Activated CD4-positive, alpha-beta T cell treated with anti-CD3 and anti-CD28 coated beads for 1 hour (primary cell): ENCODE measurements at regions not wholly inside any gene's neighbourhood (a gene's known extent, or its start where the extent isn't known, plus 50 kb on each side); places are given as distances from the start of the nearest gene placed in this dataset.

Experiments used
- DNase-seq: peaks from one replicate; pipeline ENCODE4 v3.0.0-alpha.2; 2020

DNA sequence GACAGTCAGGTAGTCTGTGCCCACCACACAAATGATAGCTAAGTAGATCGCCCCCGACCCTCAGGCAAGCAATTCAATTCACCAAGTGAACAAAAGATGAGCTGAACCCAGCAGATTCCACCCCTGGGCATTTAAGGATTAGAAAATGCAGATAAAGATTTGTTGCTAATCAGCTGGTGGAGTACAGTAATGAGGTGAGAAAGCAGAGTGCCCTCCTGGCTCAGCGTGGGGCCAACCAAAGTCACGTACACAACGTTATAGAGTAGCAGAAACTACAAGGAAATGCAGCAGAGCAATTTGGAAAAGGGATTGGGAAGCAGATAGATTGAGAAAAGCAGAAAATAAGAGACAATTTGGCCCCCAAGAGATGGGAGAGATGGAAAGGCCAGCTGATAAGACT is 91.2 kb downstream of the SOX9 start:
- no peak for DNase-seq

DNA sequence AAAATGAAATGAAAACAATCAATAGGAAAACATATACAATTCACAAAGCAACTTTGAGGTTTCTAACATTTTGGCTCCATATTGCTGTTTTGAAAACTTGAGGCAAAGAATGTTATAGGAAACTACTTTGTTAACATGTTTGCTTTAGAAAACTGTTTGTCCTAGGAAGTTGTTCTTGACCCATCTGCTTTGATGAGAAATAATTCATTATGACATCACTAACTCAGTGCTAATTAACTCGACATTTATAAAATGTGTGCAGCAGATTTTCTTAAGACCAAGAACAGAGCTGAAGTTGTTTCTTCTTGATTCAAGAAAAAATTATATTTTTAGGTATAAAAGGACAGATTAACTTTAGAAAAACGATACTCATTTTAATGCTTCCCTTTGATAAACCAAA is 94.7 kb downstream of the SOX9 start:
- no peak for DNase-seq

DNA sequence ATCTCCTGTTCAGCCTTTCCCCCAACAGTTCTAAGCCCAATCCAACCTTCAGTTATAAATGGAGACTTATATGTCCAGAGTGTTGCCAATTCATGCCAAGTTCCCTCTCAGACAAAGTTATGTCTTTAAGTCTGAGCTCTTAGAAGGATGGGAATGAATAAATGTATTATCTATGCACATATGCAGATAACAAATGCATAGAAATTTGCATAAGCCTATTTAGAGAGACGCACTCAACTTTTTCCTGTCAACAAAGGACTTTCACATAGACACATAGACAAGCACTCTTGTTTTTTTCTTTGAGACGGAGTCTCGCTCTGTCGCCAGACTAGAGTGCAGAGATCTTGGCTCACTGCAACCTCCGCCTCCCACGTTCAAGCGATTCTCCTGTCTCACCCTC is 95.1 kb downstream of the SOX9 start:
- no peak for DNase-seq

DNA sequence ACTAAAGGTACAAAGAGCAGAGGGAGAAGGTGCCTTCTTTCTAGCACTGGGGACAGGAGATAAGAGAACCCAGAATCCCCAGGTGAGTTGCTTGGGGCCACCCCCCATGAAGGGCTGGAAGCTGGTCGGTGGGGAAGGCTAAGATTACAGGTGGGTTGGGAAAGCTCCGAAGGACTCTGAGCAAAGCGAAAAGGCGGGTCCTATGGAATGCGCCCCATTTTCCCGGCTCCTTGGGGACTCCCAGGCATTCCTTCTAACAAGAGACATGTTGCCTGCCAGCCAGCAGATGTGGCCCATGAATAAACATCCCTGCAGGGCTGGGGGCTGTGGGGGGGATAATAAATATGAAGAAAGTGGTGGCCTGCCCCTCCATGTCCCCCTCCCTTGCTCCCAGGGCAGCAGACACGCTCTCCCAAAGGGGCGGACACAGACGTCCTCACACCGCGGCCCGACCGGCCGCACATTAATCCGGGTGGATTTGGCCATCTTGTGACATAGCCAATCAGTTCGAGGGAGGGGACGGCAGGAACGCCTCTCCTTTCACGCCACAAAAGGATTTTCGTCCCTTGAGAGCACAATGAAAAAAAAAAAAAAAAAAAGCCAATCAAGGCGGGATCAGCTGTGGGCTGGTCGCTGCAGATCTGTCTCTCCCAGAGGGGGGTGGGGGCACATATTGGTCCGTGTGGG is 98.5 kb downstream of the SOX9 start:
- DNase-seq: no peak

DNA sequence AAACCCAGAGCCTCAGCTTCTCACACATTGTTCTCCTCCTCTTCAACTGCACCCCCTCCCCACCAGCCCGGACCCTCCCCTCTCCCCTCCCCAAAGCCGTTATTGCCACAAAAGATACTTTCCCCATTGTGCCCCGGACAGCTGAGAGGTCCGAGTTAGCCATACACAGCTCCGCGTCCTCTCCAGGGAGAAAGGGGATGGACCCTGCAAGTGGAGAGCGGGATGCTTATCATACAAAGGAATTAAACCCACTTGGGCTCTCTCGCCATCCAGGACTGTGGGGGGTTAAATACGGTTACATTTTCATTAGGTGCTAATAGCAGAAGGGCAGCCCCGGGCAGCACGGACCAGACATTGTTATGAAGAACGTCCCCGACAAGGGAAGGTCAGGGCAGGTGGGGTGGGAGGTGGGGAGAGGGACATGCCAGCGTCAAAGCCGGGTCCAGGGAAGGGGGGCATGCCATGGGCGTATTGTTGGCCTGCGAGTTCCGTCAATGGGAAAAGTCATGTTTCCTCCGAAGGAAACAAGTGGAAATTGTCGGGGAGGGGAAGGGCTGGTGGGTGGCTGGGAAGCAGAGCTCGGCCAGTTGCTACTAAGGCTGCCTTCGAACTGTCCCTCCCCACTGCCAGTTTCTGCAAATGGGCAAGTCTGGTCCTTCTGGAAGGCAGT is 99.1 kb downstream of the SOX9 start:
- DNase-seq: no peak

DNA sequence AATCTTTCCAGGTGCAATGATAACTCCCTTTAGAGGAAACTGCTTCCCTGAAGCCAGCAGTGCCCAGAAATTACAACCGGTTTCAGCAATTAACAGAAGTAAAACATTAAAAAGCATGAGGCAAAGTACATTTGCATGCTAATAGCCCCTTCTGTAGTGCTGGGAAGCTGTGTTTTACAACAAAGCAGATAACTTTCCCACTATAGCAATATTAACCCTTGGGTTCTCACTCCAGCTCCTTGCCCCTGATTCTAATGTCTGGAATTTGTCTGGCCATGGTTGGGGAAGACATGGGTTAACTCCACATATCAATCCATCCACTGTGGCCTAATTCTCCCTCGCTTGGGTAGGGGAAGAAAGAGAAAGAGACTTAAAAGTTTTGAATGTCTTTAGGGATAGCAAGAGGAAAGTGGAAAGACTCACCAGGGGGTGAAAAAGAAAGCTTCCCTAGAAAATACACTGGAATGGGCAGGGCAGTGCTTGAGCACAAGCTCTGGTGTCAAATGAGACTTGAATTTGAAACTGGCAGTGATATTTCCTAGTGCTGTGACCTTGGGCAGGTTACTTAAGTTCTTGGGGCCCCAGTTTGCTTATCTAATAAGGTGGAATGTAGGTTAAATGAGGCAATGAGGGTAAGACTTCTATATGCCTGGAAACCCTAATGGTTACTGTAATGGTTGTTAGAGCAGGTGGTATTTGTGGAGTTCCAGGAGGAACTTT is 102.0 kb downstream of the SOX9 start:
- DNase-seq: no peak

DNA sequence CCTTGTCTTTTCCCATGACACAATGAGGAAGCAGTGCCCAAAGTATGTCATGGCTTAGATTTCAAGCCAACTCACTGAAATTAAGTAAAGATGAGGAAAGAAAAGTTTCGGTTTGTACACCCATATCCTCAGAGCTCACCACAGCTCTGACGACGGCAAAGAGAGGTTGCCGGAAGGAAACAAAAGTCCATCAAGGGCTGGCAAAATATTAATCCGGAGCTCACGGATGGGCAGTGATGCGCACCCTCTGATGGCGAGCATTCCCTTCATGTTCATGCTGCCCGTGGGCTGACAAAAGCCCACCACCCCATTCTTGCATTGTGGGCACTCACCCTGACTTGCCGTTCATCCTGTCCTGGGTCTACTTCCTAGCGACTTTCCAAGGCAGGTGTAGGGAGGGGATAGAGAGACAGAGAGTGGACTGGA is 103.1 kb downstream of the SOX9 start:
- no peak for DNase-seq

DNA sequence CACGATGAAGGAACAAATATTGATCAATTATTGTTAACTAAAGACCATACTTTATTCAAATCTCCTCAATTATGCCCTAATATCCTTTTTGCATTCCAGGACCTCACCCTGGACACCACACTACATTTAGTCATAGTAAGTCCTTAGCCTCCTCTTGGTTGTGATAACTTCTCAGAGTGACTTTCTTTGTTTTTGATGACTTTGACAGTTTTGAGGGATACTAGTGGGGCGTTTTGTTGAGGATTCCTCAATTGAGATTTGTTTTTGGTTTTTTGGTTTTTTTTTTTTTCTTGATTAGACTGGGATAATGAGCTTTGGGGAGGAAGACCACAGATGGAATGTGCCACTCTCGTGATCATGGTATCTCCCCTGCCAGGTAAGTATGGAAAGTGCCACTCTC is 105.5 kb downstream of the SOX9 start:
- no peak for DNase-seq

DNA sequence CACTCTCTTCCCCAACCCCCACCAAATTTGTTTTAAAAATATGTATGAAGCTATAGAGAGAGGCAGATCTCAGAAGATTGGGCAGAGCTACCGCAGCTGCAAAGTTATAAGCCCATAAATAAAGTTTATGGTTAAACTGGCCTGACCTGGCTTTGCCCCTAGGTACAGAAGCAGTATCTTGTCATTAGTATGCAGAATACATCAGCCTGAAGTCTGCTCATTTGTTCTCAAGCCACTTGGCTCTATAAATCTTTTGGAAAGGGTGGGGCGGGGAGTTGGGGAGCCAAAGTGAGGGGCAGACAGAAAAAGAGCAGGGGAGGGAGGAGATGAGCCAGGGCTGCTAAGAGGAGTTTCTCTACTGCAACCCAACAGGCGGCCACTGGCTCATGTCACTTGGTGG is 113.2 kb downstream of the SOX9 start:
- no peak for DNase-seq

DNA sequence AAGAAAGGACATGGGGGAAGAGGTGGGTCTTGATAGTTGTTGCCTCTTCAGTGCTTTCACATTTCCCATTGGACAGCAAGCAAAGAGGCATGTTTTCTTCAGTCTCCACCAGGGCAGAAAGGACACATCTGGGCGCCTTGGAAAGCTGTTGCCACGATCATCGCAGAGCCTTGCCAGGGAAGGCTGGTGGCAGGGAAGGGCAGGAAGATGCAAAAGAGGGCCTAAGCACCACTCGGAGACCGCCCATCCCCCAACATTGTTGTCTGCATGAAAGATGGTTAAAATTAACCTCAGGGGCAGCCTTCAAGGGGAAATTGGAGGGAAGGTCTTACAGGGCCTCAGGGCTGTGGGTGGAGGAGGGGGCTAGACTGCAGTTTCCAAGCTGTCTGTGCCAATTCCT is 114.2 kb downstream of the SOX9 start:
- no peak for DNase-seq

DNA sequence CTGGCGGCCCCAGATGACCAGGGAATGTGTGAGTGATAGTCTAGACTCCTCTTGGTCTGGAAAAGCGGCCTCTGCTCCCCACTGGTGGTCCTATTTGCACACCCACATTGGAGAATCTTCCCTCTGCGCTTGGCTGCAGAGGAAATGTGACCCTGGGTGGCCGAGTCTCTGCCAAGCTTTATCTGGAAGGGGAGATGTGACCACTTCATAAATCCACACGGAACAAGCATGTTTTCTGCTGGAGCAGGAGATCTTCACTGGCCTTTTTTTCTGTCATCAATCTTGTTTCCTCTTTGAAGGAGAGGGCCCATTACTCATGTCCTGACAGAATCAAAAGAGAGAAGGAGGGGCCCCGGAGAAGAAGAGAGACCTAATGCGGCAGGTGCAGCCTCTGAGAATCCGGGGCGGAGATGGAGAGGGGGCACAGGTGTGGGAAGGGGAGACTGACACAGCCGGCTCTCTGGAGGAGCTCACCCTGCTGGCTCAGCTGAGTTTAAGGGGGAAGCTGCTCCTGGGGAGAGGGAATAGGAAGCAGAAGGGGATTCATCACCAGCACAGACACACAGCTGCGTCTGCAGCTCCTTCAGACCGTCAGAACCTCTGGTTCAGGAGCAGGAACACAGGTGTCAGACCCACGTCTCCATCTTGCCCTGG is 116.3 kb downstream of the SOX9 start:
- DNase-seq: no peak

DNA sequence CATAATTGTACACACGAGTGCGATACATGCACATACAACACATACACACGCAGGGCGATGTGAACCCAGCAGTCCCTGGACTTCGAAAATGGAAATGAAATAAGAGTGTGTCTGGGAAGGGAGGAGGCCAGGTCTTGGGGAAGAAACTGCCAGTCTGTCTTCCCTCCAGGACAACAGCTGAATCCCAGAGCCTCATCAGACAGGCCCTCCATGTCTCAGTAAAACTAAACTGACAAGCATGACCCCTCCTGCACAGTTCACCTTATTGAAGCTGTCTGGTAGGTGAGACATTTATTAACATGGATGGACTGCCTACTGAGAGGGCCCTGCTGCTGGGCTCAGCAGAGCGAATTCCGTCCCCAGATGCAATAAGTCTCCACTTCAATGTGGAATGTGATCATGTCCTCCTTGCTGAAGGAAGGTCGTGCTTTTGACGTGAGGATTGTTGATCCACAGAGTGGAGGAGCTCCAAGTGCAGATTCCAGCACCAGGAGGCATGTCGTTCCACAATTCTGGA is 117.4 kb downstream of the SOX9 start:
- DNase-seq: no peak

DNA sequence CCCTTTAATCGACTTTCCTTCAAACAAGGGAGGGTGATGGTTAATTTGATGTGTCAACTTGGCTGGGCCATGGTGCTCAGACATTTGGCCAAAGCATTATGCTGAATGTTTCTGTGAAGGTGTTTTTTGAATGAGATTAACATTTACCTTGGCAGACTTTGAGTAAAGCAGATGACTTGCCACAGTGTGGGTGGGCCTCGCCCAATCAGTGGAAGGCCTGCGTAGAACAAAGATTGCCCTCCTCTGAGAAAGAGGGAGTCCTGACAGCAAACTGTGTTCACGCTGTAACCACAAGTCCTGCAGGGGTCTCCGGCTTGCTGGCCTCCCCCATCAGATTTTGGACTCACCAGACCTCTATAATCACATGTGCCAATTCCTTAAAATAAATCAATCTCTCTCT is 118.7 kb downstream of the SOX9 start:
- no peak for DNase-seq

DNA sequence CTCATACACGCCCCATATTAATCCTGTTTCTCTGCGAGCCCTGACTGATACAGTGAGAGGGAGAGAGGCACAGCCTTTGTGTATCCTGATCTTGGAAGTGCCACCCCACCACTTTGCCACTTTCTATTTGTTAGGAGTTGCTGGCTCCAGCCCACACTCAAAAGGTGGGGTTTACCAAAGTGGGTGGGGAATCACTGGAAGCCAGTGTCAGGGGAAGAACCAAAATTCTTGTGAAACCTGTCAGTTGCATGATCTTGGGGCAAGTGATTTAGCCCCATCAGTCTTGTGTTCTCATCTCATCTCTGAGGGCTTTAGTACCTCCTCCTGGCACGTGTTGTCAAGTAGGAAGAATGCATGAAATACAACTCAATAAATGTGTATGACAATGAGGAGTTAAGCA is 119.5 kb downstream of the SOX9 start:
- no peak for DNase-seq

DNA sequence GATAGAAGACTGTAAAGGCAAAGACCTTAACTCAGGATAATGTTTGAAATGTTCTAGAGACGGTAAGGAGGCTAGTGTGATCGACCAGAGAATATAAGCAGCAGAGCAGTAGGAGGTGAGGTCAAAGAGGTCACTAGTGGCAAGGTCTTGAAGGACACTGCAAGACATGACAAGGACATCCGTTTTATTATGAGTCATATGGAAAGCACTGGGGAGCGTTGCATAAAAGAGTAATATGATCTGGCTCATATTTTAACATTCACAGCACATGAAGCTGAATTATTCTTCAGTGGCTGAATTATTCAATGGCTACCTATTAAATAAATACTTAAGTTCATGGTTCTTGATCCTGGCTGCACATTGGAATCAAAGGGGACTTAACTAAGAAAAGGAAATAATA is 123.7 kb downstream of the SOX9 start:
- DNase-seq: no peak

DNA sequence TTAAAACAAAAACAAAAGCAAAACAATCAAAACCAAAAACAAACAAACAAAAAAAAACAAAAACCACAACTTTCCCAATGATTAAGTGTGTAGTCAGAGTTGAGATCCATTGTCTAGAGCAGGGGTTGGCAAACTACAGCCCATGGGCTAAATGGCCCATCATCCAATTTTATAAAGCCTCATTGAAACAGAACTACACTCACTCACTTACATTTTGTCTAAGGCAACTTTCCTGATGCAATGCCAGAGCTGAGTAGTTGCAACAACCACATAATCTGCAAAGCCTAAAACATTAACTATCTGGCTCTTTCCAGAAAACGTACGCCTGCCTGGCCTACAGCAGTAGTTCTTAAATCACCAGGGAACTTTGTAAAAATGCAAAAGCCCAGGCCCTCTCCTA is 124.1 kb downstream of the SOX9 start:
- no peak for DNase-seq

DNA sequence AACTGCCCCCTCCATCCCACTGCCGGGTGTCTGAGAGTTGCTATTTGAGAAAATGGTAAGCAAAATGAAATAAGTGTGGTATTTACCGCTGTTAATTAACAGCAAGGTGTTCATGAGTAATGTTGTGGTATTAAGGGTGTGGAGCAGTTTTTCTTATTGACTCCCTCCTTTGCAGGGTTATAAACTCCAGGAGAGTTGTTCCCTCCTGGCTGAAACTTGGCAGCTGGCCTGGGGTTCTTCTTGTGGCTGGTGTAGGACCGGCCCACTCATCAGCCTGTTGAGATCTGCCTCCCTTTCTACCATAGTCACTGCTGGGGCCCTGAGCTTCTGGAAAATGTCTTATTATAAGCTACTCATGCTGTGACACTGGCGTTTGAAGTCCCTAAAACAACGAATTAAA is 128.6 kb downstream of the SOX9 start:
- DNase-seq: no peak

DNA sequence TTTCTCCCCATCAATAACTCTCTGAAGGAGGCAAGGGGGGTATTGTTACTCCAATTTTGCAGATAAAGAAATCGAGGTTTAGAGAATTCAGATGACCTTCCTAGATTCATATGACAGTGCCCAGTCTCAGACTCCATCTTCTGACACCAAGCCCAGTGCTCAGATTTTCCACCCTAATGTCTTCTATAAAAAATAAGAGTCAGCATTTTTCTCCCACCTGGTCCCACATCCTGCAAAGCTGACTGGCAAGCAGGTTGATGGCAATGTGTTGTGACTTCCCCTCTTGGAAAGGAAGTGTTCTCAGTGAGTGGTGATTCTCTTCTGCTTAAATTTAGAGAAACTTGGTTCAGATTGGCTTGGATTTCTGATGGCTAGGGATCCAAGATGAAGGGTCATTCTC is 129.4 kb downstream of the SOX9 start:
- DNase-seq: no peak

DNA sequence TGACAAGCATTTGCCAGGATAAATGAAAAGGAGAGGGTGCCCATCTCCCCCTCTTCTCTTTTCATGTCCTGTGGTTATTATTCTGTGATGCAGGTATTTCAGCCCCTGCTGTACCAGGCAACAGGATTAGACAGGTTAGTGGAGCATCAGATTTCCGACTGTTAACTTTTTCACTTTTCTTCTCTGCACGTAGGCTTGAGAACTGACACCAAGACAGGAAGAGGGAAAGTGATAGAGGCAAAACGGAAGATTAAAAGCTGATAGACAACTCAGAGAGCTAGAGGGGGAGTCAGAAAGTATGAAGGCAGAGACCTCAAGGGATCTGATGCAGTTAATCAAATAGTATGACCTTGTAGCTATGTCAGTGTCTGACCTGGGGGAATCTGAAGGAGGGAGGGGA is 132.8 kb downstream of the SOX9 start:
- no peak for DNase-seq

DNA sequence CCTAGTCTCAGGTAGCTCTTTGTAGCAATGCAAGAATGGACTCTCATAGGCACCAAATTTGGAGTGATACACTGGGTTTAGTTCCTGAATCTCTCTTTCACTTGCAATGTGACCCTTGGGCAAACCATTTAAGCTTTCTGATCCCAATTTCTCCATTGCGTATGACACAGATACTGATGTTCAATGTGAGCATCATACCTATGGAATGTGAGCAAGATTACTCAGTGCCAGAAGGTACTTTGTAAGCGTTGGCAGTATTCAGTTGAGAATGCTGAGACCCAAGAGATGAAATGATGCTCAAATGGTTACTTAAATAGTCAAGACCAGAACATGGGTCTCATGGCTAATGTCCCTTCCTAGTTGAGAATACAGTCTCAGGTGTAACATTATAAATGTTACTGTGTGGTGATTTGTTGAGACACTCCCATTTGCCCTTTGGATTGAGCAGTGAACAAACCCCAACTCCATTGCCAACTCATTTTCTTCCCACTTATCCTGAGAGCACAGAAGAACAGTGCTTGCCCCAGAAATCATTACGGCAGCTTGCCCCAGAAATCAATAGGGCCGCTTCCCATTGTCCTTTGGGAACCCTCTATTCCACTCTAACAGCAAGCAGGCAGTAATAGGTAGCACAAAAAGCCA is 134.1 kb downstream of the SOX9 start:
- DNase-seq: no peak

DNA sequence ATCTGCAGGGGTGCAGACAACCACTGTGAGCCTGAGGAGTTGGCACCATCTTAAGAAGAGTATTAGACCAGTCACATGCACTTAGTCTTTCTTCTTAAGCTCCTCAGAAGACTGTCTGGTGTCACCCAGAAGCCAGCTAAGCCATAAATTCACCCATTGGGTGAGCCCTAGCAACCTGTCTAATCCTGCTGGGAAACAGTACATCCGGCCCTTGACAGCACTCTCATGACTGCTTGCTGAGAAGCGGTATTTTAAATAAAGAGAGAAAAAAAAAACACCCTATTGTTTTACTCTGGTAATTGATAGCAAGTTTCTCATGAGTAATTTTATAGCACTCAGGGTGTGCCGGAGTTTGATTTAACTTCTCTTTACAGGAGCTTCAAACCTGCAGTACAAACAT is 134.7 kb downstream of the SOX9 start:
- DNase-seq: no peak

DNA sequence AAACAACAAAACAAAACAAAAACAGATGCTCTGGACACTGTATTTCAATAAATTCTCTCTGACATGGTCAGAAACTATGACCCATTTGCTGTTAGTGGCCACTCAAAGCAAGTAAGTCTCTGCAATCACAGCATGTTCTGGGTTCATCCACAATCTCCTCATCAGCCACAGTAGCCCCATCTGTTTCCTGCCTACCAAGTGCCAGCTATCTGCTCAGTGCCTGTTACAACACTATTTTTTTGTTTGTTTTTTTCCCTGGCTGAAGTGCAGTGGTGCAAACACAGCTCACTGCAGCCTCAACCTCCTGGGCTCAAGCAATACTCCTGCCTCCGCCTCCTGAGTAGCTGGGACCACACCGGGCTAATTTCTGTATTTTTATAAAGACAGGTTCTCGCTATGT is 137.9 kb downstream of the SOX9 start:
- DNase-seq: no peak

DNA sequence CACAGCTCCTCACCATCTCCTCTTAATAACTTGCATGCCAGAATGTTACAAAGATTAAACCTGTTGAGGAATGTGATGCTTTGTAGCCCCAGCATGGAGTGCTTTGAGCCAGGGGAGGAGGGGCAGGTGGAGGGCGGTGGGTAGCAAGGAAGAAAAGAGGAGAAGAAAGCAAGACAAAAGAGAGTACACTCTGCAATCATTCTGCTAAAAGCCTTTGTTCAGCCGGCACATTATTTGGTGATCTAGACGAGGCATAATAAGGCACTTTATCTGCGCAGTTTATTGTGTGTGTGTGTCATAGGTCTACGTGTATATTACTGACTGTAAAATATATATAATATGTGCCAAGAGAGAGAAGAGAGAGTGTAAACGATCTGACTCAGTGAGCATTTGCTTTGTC is 139.1 kb downstream of the SOX9 start:
- DNase-seq: no peak
